ENCODE measurements at regions not wholly inside any gene's neighbourhood (a gene's known extent, or its start where the extent isn't known, plus 50 kb on each side); places are given as distances from the start of the nearest gene placed in this dataset.

GRCh38 chr4:11182031-11182430 lies 246.7 kb downstream of the HS3ST1 start (continued):
- no peak for TF ChIP-seq FOSB (CRISPR knock-in tag; IDR thresholded peaks at IDR 0.05)
- TF ChIP-seq CBX8 (IDR thresholded peaks at IDR 0.05), result no peak
- no peak for TF ChIP-seq EHMT2 (IDR thresholded peaks at IDR 0.05; ENCODE audit: low read depth)

GRCh38 chr4:11179796-11180195 lies 248.9 kb downstream of the HS3ST1 start:
- H3K4me1 ChIP-seq, result no peaks in the 10 kb centered on the region
- WGBS (ENCODE audit: missing lambda C conversion rate), result 56% methylated on average over 2 of the region's 2 CpGs
- no peak for FAIRE-seq
- no peak overlapping the region for H3K4me2 ChIP-seq
- no peak for DNase-seq (ENCODE audit: low read depth in 1 of 2, low spot score in 1 of 2)
- ATAC-seq, result no peak
- ChIA-PET CTCF (no interaction called here), POLR2A (no interaction called here)
- no peaks in the 10 kb centered on the region for H3K9me3 ChIP-seq
- H3K4me3 ChIP-seq, result no peak overlapping the region
- no peak overlapping the region for H3K27ac ChIP-seq
- no peak for TF ChIP-seq HDAC2 (IDR thresholded peaks at IDR 0.05)

DNA sequence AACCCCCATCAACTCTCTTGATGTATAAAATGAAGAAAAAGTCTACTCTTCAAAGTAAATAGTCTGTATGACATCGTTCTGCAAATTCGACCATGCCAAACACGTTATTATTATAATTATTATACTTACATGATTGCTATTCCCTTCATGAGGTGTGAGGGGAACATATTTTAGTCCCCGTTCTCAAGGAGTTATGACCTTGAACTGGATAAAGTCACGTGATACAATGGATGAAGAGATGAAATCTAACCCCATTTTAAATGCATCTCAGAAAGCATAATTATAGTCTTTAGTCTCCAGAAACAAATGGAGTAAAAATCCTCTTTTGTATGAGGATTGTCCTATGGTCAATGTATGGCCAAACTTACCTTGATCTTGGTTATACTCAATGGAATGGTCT lies 250.3 kb downstream of the HS3ST1 start:
- H3K27ac ChIP-seq, result no peak overlapping the region
- FAIRE-seq (no peak), ATAC-seq (no peak), DNase-seq (ENCODE audit: low read depth in 1 of 2, low spot score in 1 of 2) (no peak)
- no peak for TF ChIP-seq CEBPB (IDR thresholded peaks at IDR 0.05)
- TF ChIP-seq, protein P1, sequence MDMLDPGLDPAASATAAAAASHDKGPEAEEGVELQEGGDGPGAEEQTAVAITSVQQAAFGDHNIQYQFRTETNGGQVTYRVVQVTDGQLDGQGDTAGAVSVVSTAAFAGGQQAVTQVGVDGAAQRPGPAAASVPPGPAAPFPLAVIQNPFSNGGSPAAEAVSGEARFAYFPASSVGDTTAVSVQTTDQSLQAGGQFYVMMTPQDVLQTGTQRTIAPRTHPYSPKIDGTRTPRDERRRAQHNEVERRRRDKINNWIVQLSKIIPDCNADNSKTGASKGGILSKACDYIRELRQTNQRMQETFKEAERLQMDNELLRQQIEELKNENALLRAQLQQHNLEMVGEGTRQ (IDR thresholded peaks at IDR 0.05), result peak; percentile 34; the same call in 1 of the 2 replicates
- POLR2A ChIA-PET, result no interaction called here
- H3K4me3 ChIP-seq, result no peak overlapping the region
- H3K4me2 ChIP-seq, result no peak overlapping the region
- no peaks in the 10 kb centered on the region for H3K4me1 ChIP-seq
- WGBS (ENCODE audit: missing lambda C conversion rate), result 1% methylated on average over 5 of the region's 5 CpGs
- CTCF ChIA-PET, result no interaction called here
- H3K9me3 ChIP-seq, result no peaks in the 10 kb centered on the region

DNA sequence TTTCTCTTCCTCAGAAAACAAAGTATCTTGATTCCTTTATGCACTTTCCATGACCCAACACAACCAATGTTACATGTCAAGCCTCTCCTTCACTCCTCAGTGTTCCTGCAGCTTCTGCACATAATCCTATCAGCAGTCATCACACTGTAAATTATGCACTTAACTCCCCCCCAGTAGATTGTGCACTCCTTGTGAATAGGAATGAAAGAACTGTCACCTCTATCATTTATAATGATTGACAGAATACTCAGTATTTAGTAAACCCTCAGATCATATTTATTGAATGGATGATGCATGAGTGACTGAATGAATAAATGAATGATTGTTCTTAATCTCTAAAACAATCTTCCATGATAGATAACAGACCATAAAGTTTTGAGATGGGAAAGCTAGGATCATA lies 253.3 kb downstream of the HS3ST1 start:
- no peak for TF ChIP-seq PHF8 (IDR thresholded peaks at IDR 0.05; ENCODE audit: borderline replicate concordance, low read depth)
- no peak for TF ChIP-seq FOXS1 (CRISPR knock-in tag; IDR thresholded peaks at IDR 0.05)
- TF ChIP-seq, protein P2, sequence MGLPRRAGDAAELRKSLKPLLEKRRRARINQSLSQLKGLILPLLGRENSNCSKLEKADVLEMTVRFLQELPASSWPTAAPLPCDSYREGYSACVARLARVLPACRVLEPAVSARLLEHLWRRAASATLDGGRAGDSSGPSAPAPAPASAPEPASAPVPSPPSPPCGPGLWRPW (IDR thresholded peaks at IDR 0.05), result no peak
- no peak for TF ChIP-seq CHD2 (IDR thresholded peaks at IDR 0.05; ENCODE audit: low read length, partially characterized antibody)
- TF ChIP-seq MAZ (IDR thresholded peaks at IDR 0.05; ENCODE audit: borderline replicate concordance, low read depth, low read length), result no peak
- TF ChIP-seq MYC (IDR thresholded peaks at IDR 0.05; ENCODE audit: borderline replicate concordance, low read length), result no peak
- no peak for TF ChIP-seq CHD4 (IDR thresholded peaks at IDR 0.05; ENCODE audit: borderline replicate concordance)
- TF ChIP-seq TP53 (CRISPR knock-in tag; IDR thresholded peaks at IDR 0.05), result no peak
- TF ChIP-seq KDM1A (IDR thresholded peaks at IDR 0.05; ENCODE audit: low read depth), result no peak
- TF ChIP-seq RARB (CRISPR knock-in tag; IDR thresholded peaks at IDR 0.05), result no peak
- TF ChIP-seq ZFP36 (IDR thresholded peaks at IDR 0.05; ENCODE audit: borderline replicate concordance, partially characterized antibody), result no peak
- no peak for TF ChIP-seq EHMT2 (IDR thresholded peaks at IDR 0.05; ENCODE audit: low read depth)
- no peak for TF ChIP-seq KDM5A (IDR thresholded peaks at IDR 0.05)
- TF ChIP-seq HOXB5 (CRISPR knock-in tag; IDR thresholded peaks at IDR 0.05), result no peak
- no peak for TF ChIP-seq RCOR1 (IDR thresholded peaks at IDR 0.05; ENCODE audit: low read depth, low read length)
- no peak for TF ChIP-seq PBX3 (IDR thresholded peaks at IDR 0.05)
- Histone ChIP-seq H3K4me1 (no peaks in the 10 kb centered on the region), H3K27ac (no peak overlapping the region), H3K9me3 (no peaks in the 10 kb centered on the region), H3K4me3 (no peak overlapping the region), H3K4me2 (no peak overlapping the region)
- no peak for ATAC-seq
- DNase-seq (ENCODE audit: low read depth in 1 of 2, low spot score in 1 of 2), result no peak
- CTCF ChIA-PET, result no interaction called here
- POLR2A ChIA-PET, result no interaction called here
- no peak for FAIRE-seq

Data from A549 (cell line).